ENCODE measurements at regions not wholly inside any gene's neighbourhood (a gene's known extent, or its start where the extent isn't known, plus 50 kb on each side); places are given as distances from the start of the nearest gene placed in this dataset.
A peak's percentile ranks its signal among the peaks of the same experiment; 100 is the strongest.

DNA sequence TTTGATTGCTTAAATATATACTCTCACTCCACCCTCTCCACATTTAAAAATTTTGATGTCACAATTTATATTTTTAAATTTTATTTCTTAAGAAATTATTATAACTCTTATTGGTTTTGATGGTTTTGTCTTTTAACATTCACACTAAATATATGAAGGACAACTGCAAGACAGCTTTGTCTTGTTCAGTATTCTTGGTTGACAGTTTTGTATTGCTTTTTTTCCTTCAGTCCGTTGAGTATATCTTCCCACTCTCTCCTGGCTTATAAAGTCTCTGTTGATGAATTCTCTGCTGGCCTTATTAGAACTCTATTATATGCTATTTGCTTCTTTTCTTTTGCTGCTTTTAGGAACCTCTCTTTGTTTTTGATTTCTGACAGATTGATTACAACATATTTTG is 392.2 kb downstream of the C6orf118 start:
- no peak for DNase-seq

DNA sequence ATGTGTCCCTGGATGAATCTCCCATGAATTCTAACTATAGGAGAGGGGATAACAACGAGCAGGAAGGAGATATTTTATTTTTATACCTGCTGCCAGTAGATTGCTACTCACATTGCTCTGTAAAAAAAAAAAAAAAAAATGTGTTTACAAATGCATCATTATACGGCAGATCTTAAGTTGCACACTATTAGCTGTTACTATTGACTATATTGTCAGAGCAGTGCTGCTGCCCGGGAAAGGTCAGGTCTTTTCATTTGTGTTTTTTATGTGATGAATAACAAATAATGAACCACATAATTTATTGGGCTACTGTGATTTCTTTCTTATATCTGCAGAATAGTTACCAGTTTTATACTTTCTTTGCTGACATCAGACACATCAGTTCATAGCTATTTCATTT is 393.3 kb downstream of the C6orf118 start:
- no peak for DNase-seq

DNA sequence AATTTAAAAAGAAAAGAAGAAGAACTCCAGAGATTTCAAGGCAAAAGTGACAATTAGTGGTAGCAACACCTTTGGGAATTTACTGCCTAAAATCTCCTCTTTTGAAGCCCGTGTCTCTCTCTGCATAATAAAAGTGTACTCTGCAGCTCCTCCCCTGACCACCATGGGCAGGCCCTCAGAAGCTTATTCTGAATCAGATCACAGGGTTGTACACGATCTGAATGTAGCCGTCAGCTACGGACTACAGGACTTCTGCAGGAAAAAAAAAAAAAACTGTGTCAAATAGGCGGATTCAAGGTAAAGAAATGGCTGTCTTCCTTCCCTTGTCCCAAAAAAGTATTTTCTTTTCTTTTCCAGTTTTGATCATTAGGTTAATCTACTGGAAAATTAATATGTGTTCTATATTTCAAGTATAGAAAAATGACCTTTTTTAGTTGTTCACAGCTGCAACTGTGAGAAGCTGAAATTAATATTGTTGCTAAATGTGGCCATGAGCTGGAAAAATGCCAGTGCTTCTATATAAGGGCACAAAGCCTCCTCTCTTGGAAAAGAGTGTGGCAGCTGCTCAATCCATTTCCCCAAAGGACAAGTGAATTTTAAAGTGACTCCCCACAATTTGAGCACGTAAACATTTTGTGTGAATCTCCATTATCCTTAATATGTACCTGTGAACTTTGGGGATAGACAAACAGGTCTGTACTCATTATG is 397.4 kb downstream of the C6orf118 start:
- no peak for DNase-seq

DNA sequence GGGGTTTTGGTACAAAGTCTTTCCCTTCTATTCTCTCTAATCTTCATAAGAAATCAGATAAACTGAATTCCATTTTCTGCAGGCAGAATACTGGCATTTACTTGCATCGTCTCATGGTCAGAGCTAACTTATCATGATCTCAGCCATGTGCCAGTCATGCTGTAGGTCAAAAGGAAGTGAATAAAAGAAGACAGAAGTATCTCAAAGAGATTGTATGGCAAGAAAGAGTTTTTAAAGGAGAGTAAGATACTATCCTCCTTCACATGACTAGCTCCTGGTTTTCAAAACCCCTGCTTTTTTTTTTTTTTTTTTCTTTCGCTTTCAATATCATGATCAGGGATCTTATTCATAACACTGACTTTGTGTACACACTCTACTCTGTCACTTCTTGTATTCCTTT is 398.3 kb downstream of the C6orf118 start:
- no peak for DNase-seq

DNA sequence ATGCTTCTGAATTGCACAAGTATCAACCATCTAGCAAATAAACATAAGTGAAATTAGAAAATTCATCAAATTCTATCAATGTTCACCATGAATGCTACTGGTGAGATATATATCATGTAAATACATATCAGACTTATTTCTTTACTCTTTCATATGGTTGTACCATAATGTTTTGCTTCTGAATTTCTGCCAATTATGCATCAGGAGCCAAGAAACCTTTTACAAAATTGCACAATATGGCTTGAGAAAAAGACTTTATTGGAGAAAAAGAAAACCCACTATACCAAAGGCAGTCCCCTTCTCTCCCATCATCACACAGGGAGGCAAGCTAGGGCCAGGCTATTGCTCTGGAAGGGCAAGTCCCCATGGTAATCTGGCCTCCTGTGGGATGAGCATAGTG is 402.6 kb downstream of the C6orf118 start:
- DNase-seq: no peak

DNA sequence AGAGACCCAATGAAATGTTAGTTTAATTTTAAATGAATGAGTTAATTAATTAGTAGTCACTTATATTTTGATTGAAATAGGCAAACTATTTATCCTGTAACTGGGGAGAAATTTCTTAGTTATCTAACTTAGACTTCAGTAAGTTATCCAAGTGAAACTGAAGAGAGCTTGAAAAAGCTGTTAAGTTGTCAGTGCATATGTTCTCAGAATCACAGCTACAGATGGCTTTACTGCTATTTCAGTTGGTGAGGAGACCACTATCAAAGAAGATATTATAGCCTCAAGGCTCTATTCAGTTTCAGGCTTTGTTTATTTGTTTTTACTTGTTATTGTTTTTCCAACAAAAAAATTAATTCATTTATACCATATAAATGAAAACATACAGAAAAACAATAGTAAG is 404.1 kb downstream of the C6orf118 start:
- DNase-seq: no peak

DNA sequence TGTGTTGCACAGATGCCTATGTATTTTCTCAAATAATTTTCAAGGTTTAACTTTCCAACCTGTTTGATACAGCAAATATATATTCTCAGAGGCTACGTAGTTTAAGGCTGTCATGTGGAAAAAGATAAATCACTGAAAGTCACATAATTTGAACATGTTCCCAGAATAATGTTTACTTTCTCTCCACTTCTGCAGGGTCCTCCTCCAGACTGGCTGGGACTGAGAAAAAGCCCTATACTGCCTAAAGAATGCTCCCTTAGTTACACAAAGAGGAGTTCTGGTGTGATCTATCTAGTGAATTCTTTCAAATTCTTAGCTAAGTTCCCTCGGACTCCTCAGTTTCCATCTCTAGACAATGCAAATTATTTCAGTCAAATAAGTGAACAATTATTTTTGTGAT is 411.0 kb downstream of the C6orf118 start:
- DNase-seq: no peak

DNA sequence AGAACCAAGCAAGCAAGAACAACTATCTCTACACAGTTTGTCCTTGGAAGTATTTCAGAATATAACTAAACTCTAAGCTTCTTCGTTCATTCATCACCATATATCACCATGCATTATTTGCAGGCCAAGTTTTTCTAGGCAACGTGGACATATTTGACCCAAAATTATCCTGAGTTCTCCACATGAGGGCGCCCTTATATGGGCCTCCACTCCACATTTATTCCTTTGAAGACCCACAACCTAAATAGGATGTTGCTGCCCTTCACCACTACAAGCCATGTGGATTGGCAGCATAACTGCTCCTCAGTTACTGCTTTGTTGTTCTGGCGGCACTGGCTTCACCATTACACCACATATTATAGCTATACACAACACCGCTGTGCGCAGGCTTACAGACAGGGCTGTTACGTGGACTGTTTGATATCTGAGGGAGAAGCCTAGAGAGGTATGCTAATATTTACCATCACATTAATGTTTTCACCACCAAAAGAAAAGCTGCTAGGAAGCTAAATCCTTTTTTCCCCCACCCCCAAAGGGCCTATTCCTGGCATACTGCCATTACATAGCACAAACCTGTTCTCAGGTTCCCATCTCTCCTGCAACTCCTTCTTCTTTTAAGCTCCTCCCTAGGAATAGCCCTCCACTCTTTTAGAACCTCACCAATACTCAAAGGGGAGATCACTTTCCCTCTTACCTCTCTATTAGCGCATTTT is 411.7 kb downstream of the C6orf118 start:
- no peak for DNase-seq

DNA sequence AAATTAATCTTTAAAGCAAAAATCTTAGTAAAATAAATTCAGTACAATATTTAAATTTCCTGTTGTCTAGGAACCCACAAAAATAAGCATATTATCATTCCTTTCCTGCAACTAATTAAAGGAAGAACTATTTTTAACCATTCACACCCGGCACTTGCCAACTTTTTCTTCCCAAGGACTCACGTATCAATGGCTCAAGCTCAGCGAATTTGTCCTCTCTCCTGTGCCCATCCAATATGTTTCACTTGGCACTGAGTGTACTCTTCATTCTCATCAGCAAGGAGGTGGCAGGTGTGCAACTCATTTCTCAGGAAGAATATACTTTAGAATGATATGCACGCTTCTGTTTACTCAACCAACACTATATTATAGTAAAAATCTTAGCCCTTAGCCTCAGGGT is 419.4 kb downstream of the C6orf118 start:
- DNase-seq: no peak

DNA sequence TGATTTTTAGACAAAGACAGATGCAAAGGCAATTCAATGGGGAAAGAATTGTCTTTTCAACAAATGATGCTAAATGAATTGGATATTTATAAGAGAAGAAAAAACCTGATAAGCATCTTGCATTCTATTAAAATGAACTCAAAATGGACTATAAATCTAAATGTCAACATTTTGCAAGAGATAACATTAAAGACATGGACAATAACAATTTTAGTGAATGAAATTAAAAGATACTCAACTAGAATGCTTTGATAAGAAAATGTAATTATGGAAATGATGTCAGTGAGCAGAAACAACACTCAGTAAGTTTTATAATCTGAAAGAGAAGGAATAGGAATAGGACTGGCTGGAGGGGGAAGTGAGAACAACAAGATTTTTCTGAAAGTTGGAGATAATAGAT is 421.7 kb downstream of the C6orf118 start:
- no peak for DNase-seq

DNA sequence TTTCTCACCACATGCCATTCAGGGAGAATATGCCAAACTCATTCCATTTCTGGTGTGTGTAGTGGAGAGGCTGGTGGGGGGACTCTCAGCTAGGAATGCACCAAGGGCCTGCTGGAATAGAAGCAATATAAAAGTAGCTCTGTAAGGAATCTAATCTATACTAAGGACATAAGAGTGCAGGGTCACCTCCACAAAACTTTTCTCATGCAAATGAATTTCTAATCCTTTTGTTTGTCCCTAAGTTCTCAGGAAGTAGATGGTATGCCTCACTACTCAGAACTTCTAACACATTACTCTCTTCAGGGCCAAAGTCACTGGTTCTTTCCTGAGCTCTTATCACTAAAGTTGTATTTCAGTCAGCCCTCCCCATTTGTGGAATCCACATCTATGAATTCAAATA is 427.2 kb downstream of the C6orf118 start:
- DNase-seq: no peak

DNA sequence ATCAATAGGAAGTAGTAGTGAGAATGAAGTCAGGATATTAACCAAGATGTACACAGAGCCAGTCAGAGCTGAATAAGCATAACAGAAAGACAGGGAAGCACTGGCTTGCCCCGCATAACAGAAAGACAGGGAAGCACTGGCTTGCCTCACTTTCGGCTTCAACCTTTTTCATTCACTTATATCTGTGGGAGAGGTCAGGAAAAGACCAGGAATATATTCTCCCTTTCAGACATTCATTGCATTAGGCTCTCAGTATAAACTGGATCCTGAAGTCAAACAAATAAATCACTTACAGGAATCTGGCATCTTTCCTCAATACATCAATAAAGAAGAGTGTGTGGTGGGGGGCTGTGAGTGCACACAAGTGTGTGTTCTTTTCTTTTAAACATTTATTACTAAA is 437.6 kb downstream of the C6orf118 start:
- DNase-seq: no peak

DNA sequence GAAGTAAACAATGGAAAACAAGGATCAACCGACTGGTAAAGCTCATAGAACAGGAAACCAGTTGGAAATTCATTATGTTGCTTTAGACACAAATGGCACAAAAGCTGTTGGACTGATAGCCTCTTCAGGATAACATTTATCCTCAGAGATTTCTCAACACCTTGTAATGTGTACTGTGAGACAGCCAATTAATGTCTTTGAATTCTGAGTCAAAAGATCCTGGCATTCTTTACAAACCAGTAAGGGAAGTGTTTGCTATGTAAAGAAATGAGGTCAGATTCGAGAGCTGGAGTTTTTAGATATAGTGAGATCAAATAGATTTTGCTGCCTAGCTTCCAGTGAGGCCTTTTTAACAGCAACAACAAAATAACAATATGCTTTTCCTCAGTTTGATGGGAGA is 439.2 kb downstream of the C6orf118 start:
- DNase-seq: no peak

DNA sequence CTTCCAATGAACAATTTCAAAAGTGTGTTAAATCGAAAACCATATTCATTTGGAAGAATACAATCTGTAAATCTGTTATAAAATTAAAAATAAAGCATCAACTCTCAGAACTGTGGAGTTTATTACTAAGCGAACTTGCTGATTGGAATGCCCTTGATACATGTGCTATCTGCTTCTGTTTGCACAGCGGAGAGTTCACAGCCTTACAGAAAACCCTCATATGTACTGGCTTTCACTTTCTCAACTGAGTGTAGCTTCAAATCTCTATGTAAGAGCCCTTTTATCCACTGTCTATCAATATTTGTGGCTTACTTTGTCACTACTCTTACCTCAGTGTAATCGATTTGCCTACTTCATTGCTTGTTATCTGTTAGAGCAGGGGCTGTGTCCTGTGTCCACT is 447.4 kb downstream of the C6orf118 start:
- DNase-seq: no peak

DNA sequence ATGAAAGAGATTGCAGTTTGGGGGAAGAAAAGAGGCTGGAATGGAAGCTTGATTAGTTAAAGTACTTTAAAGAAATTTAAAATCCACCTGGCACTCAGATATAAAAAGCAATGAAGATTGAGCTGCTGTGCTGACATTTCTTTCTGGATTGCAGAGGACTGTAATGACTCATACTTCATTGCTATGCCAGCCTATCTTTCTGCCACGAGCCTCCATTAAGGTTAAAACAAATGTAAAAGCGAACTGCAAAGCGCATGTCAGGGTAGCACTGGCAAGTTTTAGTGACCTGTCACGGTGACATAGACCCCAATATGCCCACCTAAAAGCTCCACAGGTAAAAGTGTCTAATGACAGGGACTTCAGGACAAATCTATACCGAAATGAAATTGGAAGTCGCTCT is 449.6 kb downstream of the C6orf118 start:
- no peak for DNase-seq

DNA sequence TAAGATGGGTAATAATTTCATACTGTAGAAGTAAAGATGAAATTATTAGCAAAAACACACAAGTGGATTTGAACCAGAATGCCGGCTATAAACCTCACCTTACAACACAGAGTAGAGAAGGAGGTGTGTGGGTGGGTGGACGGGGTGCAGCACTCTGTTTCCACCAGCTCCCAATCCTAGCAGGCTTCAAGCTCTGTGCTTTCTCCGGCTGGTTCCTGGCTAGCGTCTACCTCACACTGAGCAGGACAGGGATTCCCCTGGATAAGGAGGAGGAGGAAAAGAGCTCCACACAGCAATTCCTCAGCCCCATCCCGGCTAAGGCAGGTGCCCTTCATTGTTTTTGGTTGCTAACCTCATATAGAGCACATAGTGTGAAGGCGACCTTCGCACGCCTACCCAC is 453.3 kb downstream of the C6orf118 start:
- DNase-seq: no peak

DNA sequence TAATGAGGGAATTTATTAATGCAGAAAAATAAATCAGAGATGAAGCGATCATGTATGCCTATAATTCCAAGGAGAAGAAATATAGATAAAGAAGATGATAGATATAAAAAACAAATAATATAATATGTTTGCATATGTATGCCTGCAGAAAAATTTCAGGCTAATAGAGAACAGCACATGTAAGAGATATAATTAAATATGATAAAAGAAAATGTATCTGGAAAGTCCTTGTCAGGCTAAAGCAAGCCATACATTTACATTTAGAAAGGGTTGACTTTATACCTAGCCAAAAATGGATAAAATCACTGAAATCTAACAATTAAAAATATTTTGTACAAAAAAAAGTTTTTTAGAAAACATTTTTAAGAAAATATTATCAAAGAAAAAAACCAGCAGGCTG is 454.1 kb downstream of the C6orf118 start:
- DNase-seq: no peak

DNA sequence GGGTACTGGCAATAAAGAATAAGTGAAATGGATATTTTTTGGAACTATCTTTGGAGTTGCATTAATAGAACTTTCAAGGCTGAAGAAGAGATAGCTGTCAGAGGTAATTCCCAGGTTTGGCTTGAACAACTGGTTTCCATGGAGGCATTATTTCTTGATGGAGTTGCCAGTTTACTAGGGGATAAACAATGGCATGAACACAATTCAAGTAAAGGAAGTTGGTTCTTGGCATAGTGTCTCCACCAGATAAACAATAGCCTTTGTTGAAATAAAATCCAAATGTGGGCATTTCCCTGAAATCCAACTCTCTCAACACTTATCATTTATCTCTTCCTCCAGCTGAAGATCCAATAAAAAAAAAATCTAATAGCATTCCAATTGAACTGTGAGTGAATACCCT is 454.9 kb downstream of the C6orf118 start:
- no peak for DNase-seq

DNA sequence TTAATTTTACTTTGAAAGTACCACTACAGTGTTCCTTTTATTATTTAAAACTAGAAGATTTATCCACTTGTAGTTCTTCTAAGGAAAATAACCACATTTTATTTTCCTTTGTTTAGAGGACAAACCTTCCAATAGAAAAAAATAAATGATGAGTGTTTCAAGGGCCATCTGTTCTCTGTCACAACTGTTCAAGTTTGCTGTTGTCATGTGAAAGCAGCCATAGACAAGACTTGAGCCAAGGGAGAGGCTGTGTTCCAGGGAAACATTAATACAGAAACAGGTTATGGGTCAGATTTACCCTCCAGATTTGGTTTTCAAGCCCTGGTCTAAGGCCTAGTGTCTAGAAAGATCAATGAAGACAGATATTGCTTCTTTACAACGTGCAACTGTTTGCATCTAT is 463.6 kb downstream of the C6orf118 start:
- DNase-seq: no peak

DNA sequence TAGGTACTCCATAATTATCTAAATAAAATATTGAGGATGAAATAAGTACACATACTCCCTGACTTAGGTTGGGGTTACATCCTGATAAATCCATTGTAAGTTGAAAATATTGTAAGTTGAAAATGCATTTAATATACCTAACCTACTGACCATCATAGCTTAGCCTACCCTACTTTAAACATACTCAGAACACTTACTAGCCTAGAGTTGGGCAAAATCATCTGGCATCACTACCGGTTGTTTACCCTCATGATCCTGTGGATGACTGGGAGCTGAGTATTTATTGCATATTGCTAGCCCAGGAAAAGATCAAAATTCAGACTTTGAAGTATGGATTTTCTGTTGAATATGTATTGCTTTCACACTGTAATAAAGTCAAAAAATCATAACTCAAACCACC is 467.3 kb downstream of the C6orf118 start:
- no peak for DNase-seq

DNA sequence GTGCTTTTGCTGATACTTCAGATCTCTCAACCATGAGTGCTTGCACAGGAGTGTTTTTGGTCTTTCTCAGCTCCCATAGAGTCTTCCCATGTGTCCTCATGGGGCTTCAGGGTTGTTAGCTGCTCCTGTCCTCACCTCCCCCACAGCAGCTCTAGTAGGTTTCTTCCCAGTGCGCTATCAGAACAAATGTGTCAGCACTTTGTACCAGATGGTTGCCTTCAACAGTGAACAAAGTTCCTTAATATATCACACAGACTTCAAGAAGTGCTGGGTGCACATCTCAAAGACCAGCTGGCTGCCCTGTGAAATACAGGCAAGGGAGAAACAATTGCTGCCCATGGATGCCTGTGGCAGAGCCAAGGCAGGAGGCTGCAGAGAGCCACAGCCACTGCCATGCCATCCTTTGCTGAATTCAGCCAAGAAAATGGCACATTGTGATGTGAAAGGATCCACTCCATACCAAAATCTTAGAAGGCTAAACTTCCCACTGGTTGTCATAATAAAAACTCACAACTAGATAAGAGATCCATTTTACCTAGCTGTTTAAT is 471.3 kb downstream of the C6orf118 start:
- DNase-seq: peak; percentile 12

DNA sequence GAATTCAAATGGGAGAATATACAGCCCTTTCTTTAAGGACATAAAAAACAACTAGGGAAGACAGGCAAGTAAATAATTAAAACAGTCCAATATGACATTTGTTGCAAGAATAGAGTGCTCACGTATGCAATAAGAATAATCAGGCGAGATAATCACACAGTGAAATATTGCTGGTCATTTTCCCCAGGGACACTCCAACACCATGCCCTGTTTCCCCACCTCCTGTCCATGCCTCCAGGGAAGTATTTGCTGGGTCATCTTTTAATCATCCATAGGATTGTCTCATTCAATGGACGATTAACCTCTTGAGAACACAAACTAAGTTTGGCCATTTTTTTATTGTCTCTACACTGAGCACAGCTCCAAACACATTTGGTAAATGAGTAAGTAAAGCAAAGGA is 472.9 kb downstream of the C6orf118 start:
- DNase-seq: no peak

DNA sequence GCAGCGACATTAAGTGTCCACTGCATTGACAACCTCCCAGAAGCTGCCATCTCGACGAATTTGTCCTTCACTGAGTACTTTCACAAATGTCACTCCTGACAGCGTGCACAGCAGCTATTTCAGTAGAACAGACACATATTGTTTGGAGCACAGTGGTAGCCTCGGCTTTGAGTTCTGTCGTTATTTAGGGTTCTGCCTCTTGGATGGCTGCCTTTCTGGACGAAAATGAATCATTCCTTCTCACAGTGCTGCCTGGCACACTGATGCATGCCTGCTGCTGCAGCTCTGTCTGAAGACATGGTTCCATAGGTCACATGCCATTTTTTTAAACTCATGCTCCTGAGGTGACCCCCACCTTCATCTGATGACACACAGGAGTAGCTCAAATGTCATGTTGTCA is 477.0 kb downstream of the C6orf118 start:
- no peak for DNase-seq

DNA sequence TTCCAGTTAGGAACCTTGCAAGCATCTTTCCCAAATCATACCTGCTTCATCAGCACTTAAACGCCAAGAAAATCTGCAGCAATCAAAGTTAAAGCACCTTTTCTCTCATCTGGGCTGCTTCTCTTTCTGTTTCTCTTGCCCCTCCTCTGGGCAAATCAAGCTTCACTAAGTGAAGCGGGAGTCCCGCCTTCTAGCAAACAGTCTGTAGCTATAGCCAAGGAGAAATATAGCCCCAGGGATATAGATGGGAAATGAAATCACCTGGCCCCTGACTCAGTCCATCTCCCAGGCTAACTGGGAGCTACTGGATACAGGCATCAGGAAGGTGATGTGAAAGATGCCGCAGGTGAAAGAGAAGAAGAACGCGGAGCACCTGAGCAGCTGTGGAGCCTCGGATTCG is 481.9 kb downstream of the C6orf118 start:
- no peak for DNase-seq
